Stimulated activated CD4-positive, alpha-beta T cell treated with anti-CD3 and anti-CD28 coated beads, TNF-alpha, amount 100 ng/mL, for 48 hours (primary cell): ENCODE measurements at regions not wholly inside any gene's neighbourhood (a gene's known extent, or its start where the extent isn't known, plus 50 kb on each side); places are given as distances from the start of the nearest gene placed in this dataset.

Experiments
- DNase-seq, 3 donors: peaks; one replicate each; pipeline ENCODE4 v3.0.0-alpha.2; 2020; ENCODE audit warnings: low read depth in 3 of 3

DNA sequence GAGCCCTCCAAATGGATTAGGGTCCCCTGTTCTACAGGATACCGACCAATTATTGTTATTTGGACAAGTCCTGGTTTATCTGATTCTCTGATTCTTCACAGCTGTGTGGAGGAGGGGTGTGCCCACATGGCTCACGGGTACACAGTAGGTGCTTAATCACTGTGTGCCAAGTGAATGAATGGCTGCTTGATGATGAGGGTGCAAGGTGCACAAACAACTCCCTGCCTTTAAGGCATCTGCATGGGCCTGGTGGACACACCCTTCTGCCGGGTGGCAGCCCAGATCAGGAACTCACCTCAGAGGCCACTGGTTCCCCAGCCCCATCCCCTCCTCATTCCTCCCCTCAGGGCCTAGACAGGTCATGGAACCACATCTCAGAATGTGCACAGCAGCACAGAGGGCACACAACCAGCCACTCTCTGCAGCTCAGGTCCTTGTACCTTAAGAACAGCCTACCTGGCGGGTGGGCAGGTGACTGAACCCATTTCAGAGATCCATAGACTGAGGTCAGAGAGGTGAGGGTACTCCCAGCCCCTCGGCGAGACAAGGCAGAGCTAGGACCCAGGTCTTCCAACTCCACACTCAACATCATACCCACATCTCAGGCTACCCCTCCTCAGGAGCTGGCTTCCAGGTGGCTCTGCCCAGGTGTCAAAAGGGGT is 50.3 kb downstream of the SHANK2 start:
- no peak for DNase-seq

DNA sequence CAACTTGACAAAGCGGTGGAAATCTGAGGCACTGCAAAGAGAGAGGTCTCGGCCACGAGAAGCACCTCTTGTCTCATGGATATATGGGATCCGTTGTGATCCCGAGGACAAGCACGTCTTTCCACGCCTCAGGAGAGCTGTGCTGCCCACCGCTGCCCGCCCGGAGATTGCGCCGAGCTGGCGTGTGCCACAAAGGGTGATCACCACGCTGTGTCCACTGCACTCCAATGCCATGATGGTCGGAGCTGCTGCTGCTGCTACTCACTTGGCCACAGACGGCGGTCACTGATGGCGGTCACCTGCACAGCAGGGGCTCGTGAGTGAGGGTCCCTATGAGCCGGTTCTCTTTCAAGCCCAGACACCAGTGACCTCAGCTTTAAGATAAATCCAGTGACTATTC is 51.1 kb downstream of the SHANK2 start:
- DNase-seq: no peak

DNA sequence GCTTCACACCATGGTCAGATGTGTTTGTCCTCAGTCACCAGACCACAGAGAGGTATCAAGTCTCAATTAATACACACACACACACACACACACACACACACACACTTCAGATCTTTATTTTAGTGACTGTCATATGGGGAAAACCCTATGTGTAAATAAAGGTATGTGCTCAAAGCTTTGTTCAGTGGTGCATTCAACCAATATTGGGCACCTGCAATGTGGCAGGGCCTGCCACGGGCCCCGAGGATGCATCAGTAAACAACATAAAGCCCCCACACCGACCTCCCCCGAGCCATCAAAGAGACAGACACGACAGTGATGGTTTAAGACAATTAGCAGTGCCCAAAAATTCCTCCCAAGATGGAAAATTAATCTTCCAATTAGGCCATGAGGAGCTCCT is 51.6 kb downstream of the SHANK2 start:
- no peak for DNase-seq

DNA sequence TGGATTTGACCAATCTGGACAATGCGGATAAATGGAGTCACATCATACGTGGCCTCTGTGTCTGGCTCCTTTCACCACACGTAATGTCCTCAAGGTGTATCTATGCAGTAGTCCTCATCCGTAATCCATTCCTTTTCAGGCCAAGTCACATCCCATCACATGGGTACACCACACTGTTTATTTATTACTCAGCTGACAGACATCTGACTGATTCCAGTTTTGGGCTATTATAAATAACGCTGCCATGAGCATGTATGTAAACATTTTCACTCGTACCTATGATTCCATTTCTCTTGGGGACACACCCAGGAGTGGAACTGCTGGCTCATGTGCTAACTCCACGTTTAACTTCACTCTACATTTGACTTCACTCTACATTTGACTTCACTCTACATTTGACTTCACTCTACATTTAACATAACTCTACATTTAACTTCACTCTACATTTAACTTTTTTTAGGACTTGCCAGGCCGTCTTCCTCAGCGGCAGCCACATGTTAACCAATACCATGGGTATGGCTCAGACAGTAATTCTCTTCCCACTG is 52.1 kb downstream of the SHANK2 start:
- DNase-seq: no peak

DNA sequence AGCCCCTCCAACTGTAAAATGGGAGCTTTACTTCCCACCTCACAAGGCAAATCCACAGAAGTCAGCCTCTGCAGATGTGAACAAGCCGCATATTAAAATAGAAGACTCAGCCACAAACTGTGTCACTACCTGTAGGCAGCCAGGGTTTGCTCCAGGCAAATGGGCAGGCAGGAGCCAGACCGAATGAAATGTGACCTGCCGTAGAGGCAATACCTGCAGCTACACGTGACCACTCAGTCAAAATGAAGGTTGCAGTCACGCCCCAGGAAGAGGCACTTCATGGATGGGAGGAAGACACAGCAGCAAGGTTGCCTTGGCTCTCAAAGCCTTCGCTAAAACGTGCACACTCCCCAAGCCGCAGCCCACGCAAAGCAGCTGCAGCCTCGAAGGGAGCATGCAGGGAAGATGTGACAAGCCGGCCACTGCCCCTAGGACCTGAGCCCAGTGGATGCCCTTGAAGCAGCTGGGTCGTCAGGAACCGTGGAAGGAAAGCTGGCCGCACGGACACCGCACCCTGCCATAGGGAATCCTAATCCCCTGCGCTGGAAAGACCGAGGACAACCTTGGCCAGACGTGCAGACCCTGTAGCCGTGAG is 53.1 kb downstream of the SHANK2 start:
- DNase-seq: no peak

DNA sequence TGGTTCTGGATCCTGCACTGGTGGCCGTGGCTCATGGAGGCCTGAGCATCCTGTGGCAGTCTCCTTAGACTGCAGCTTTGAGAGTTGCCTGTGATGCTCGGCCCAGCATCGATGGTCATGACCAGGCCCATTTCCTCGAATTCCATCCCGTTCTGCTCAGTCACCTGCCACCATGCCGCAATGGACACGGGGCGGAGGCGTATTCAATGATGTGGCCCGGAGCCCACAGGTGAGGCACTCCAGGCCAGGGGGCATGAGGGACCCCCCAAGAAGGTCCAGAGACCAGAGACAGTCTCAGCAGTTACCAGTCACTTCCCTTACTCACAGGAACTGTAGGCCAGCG is 53.6 kb downstream of the SHANK2 start:
- no peak for DNase-seq

DNA sequence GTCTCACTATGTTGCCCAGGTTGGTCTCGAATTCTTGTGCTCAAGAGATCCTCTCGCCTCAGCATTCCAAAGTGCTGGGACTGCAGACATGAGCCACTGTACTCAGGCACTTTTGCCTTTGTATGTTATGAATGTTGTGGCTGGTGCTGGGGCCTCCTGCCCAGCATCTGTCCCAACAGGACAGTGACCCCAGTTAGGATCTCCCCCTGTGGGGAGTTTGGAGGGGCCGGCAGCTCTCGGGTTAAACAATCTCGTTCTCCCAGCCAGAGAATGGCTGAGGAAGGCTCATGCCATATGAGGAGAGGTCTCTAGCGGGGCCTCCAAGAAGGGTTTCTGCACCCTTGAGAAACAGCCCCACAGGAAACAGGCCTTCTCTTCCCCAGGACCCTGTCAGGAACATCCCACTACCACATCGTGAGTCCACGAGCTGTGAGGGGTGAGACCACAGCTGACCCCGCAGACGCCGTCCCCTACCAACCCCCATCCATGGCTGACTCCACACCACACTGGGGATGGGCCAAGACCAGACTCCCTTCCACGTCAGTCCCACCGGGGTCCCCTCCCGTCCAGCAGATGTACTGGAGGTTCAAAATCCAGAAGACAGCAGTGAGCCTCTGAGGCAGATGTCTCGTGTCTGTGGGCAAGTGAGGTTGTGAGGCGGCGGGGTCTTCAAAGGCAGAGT is 54.1 kb downstream of the SHANK2 start:
- DNase-seq: no peak

DNA sequence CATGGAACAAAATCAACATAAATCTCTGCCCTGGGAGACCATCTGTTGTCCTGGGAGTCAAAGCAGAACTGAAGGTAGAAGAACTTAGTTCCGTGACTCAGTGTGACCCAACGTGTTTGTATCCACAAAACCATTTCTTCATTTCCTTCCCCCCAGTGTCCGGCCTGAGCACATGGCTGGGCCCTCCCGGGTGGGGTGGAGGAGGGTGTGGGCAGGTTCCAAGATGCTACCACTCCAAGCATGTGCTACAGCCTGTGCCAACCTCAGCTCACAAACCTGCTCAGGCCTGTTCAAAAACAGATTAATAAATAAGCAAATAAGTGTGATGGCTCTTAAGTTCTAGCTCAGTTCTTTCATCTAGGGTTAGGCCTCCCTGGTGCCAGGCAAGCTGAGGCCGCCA is 55.3 kb downstream of the SHANK2 start:
- DNase-seq: no peak

DNA sequence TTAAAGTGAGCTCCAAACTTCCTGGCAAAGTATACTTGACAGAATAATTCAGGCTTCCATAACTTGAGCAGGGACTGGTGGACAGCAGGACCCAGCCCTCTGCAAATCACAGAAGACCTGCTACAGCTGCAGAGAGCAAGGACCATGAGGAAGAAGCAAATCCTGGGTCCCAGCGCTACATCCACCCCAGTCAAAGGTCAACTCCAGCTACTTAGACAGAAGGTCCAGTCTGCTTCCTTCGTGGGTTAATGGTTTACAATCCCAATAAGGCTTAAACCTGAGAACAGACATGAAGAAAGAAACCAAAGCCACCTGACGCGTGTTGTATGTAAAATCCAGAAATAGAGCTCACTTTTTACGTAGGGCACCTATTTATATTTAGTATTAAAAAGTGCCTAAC is 57.7 kb downstream of the SHANK2 start:
- DNase-seq: no peak

DNA sequence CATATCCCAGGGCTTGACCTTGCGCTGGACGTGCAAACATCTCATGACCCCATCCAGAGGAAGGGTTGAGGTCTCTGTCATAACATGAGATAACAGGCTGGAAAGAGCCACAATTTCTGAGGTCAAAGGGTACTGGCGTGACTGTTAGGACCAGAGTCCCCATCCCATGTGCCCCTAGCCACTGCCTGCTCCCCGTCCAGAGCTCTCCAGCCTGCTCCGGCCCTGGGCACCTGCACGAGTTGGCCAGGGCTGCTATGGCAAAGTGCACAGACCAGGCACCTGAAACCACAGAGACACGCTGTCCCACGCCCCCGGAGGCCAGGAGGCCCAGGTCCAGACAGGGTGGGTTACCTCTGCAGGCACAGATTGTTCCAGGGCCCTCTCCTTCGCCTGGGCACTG is 58.9 kb downstream of the SHANK2 start:
- DNase-seq: no peak

DNA sequence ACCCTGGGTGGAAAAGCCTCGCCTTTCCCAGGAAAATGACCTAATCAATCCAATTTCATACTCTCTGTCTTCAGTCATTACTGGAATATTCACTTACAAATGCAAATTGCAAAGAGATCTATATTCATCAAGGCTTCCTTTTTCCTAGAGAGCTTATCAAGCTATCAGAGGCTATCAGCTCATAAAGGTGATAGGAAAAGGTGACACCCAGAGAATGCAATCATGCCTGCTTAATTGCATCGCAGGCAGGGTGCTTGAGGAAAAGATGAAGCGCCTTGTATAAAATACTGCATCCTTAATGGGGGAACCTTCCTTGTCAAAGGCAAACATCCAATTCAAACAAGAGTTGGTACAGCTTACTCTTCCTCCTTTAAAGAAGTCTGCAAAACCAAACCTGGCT is 59.7 kb downstream of the SHANK2 start:
- no peak for DNase-seq

DNA sequence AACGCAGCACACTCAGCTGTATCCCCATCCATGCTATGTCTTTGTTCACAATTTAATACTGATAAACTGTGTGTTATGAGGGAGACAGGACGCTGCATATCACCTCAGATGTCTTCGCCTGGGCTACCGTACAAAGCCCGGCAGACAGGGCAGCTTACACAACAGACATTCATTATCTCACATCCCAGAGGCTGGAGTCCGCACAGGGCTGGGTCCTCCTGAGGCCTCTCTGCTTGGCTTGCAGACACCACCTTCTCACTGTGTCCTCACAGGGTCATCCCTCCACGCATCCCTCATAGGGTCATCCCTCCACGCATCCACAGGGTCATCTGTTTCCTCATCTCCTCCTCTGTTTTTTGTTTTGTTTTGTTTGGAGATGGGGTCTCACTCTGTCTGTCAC is 61.2 kb downstream of the SHANK2 start:
- DNase-seq: no peak

DNA sequence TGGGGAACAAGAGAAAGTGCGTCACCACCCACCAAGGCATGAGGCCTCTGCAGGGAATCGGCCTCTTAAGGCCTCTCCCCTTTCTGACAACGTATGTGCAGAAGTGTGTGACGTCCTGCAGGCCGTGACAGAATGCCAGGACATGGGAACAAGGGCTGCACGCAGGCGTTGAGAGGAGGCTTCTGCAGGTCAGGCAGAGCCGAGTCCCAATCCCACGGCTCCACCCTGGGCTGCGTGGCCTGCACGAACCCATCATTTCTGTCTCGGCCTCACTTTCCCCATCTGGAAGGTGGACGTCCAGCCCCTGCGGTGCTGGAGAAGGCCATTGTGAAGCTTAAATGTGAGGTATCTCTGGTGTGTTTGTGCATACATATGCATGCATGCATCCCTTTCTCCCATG is 61.8 kb downstream of the SHANK2 start:
- DNase-seq: no peak

DNA sequence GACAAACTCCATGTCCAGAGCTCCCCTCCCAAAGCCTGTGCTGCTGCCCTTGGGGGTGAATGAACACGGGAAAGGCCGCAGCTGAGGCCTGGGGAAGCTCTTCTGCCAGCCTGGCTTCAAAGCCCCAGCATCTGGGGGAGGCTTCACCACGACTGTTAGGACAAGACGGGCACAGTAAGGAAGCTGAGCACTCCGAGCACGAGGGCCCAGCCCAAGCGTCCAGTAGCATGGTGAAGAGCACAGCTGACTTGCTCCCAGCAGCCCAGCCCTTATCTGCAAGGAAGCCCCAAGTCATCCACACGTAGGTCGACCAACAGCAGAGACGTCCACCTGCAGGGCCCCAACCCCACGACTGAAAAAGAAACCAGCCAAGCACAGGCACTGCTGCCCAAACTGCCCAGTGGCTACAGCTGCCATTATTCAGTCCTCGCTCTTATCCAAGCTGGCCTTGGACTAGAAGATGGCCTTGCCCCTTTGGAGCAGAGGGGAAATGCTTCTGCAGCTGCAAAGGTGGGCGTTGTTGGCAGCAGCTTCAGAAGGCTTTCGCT is 62.5 kb downstream of the SHANK2 start:
- no peak for DNase-seq

DNA sequence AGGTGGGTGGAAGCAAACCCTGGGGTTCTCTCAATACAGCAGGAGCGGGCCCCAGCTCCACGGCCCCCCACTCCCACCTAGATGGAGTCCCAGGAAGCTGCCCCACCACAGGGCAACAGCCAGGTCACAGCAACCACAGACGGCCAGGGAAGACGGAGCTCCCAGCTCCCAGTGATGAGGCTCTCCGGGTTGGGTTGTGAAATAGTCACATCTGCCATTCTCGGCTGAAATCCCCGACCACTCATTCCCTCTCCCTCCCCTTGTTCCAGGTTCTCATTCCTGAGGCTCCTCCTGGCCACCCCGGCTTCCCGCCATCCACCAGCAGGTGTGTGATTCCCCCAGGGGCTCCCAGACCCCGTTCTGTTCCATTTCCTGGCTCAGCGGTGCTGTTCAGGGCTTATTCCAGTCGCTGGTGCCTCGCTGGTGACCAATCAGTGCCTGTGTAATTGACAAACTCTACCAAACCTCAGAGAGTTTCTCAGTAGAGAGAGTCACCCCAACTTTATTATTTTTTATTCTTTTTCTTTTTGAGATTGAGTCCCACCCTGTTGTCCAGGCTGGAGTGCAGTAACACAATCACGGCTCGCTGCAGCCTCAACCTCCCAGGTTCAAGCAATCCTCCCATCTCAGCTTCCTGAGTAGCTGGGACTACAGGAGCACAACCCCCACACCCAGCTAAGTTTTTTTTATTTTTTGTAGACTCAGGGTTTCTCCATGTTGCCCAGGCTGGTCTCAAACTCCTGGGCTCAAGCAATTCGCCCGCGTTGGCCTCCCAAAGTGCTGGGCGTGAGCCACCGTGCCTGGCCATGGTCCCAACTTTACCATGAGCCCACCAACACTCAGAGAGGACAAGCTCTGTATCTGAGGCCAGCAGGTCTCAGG is 63.2 kb downstream of the SHANK2 start:
- no peak for DNase-seq

DNA sequence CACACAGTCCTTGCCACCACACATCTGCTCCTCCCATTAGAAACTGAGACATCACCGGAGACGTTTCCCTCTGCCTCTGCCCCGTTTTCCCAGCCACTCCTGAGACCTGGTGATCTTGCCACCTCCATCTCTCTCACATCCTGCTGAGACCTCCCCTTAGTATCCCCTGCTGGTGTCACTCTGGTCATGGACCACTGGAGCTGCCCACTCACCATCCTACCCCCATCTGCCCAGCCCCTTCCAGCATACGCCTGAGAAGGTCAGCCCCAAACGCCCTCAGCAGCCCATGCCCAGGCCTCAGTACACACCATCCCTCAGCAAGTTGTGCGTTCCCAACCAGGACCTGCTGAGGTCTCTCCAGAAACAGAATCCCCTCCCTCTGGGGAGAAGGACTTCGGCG is 64.3 kb downstream of the SHANK2 start:
- DNase-seq: no peak

DNA sequence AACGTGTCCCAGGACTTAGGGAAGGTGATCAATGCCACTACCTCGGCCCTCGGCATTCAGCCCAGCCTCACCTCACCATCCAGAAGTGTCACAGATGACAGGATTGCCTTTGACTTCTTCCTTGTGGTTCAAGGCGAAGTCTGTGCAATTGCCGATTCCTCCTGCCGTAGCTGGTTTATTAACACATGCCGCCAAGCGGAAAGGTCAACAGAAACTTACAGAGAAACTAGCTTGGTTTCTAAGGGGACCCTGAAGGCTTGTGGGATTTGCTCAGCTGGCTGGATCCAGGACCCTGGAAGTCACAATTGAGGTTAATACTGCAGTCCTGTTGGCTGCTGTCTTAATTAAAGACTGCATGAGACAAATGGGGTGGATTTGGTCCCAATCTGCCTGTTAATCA is 65.6 kb downstream of the SHANK2 start:
- DNase-seq: no peak

DNA sequence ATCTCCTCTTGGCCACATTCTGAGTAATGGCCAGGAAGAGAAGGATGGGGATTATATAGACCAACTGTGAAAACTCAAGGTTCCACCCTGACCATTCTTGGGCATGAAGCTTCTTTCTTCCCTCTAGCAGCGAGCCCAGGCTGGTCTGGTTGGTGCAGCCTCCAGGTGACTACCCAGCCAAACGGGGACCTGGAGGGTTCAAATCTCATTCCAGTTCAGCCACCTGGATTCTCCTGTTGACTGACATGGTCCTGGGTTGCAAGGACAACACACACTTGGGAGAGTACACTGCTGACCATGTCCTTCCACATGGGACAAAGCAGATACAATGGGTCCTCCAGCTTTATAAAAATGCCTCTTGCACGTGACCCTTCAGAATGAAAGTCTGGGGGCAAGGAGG is 67.0 kb downstream of the SHANK2 start:
- no peak for DNase-seq

DNA sequence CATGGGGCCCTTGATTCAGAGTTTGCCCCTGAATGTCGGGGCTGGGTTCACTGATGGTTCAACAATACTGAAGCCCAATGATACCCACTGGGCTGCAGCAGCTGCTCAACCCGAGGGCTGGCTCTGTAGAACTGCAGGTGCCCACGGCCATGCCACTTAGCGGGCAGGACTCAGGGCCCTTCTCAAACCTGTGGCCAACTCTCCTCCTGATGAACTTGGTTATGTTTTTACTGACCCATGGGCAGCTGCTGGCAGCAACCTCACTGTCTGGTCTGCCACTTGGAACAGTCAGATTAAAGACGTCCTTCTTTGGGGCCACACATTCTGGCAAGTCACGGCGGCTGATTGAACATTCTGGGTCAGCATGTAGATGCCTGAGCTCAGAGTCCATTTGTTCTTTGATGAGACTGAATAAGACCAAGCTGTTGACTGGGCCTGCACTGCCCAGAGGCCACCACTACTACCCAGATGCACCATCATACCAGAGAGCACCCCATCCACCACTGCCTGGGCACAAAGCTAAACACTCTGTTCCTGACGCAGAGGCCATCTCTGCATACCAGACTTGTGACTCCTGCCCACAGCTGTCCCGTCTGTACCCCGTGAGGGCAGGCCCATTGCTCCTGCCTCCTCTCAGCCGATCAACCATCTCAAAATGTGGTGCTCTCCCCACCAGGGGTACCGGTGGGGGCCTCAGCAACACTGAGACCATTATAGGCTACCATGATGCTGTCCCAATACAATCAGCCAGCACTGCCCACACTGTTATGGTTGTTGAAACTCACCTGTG is 67.8 kb downstream of the SHANK2 start:
- DNase-seq: no peak

DNA sequence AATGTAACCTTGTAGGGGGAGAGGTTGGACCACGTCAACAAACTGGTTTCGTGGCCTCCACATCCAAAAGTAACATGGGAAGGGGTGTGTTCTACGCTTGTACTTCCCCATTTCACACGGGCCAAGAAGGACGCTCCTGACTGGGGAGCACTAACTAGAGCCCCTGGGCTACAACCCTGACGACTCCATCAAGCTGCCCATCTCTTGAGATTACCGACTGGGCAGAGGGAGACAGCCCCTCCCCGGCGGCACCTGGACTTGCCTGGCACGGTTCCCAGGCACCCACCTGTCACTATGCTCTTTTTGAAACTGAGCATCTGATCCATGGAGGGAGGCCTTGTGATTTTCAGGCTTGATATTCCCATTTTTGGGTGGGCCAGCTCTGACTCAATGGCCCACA is 68.5 kb downstream of the SHANK2 start:
- no peak for DNase-seq
